OCI-LY7 (cell line): ENCODE measurements at regions not wholly inside any gene's neighbourhood (a gene's known extent, or its start where the extent isn't known, plus 50 kb on each side); places are given as distances from the start of the nearest gene placed in this dataset.

Experiments used
- BruUV-seq: library from RNA; stranded (reverse); fragments of 400-500 nt; replicated peaks from 2 replicates; lab custom pipeline; 2021; lab: Mats Ljungman, UMichigan
- CTCF ChIA-PET: fragments of 300-600 bp; sonication (Branson Sonifier 250); formaldehyde crosslinking; loops from one replicate; lab custom pipeline; 2022; ENCODE audit warnings: antibody characterized with exemption; ENCODE audit not compliant: unreplicated experiment; lab: Charles Lee
- POLR2A ChIA-PET: fragments of 300-600 bp; sonication (Branson Sonifier 250); formaldehyde crosslinking; loops from one replicate; lab custom pipeline; 2022; ENCODE audit warnings: antibody characterized with exemption; lab: Charles Lee
- DNase-seq: peaks from one replicate; pipeline ENCODE4 v3.0.0-alpha.2; 2015; ENCODE audit warnings: low spot score
- H2AFZ ChIP-seq: fragments of 200-600 bp; sonication (generic), shearing (Covaris generic); 2 replicates; pipeline ENCODE4 v1.6.1; 2014; ENCODE audit warnings: mild to moderate bottlenecking, antibody characterized with exemption, low read length, moderate library complexity
- H3K27ac ChIP-seq: fragments of 200-600 bp; sonication (generic); 2 replicates; pipeline ENCODE4 v1.5.1; 2014; ENCODE audit warnings: mixed run types, low read depth, mild to moderate bottlenecking, moderate library complexity, low read length, inconsistent platforms; ENCODE audit not compliant: poor library complexity, severe bottlenecking
- H3K36me3 ChIP-seq: fragments of 200-600 bp; sonication (generic); 2 replicates; pipeline ENCODE4 v1.6.1; 2014; ENCODE audit warnings: mild to moderate bottlenecking, antibody characterized with exemption, low read length, moderate library complexity, mixed read lengths; ENCODE audit not compliant: insufficient read depth
- H3K4me1 ChIP-seq: fragments of 200-600 bp; sonication (generic); 2 replicates; pipeline ENCODE4 v1.5.1; 2014; ENCODE audit warnings: mild to moderate bottlenecking, low read length; ENCODE audit not compliant: insufficient read depth, poor library complexity, severe bottlenecking
- H3K4me2 ChIP-seq: fragments of 200-600 bp; sonication (generic); 2 replicates; pipeline ENCODE4 v1.6.1; 2014; ENCODE audit warnings: mild to moderate bottlenecking, low read length
- H3K4me3 ChIP-seq: fragments of 200-600 bp; sonication (generic); 2 replicates; pipeline ENCODE4 v1.5.1; 2014; ENCODE audit warnings: mild to moderate bottlenecking, low read depth, low read length; ENCODE audit not compliant: poor library complexity, severe bottlenecking
- H3K79me2 ChIP-seq: fragments of 200-600 bp; sonication (generic); 2 replicates; pipeline ENCODE4 v1.6.1; 2016; ENCODE audit warnings: low read depth, mild to moderate bottlenecking, low read length, moderate library complexity, mixed read lengths; ENCODE audit not compliant: insufficient read depth
- H3K9me2 ChIP-seq: fragments of 200-600 bp; sonication (generic); 2 replicates; pipeline ENCODE4 v1.6.1; 2016; ENCODE audit warnings: mild to moderate bottlenecking, low read length, mixed read lengths; ENCODE audit not compliant: insufficient read depth
- H3K9me3 ChIP-seq: fragments of 200-600 bp; sonication (generic); 2 replicates; pipeline ENCODE4 v1.6.1; 2014; ENCODE audit warnings: mild to moderate bottlenecking, mixed run types, low read length, mixed read lengths
- H4K20me1 ChIP-seq: fragments of 200-600 bp; sonication (generic); 2 replicates; pipeline ENCODE4 v1.6.1; 2014; ENCODE audit warnings: mild to moderate bottlenecking, antibody characterized with exemption, low read length, moderate library complexity, mixed read lengths; ENCODE audit not compliant: insufficient read depth
- CTCF ChIP-seq: fragments of 200-600 bp; sonication (generic); conservative IDR thresholded peaks from 2 replicates; pipeline ENCODE4 v1.5.1; 2014; ENCODE audit warnings: mild to moderate bottlenecking, antibody characterized with exemption, low read length, moderate library complexity, mixed read lengths
- EZH2phosphoT487 ChIP-seq: fragments of 200-600 bp; sonication (generic); IDR thresholded peaks from 2 replicates; pipeline ENCODE4 v1.6.1; 2018; ENCODE audit warnings: low read depth, borderline replicate concordance, mild to moderate bottlenecking, mixed run types, antibody characterized with exemption, low read length, moderate library complexity, mixed read lengths
- intact Hi-C: fragments of 100-400 bp; cut with micrococcal nuclease; formaldehyde crosslinking; loops from one replicate; pipeline ENCODE4 v1.10.0; 2022; ENCODE audit not compliant: unreplicated experiment

GRCh38 chr4:187433141-187433540 is 562.4 kb upstream of the ZFP42 start:
- POLR2A ChIA-PET = interaction anchor here (1.0 to 2.0 kb wide), 4 partner anchors 9 to 15 kb away, joined by 3 to 4 read pairs (median 4); no protein-coding TSS in a partner anchor
- intact Hi-C loops = no loop called here
- DNase-seq = no peak
- Histone ChIP-seq H2AFZ (no peak overlapping the region), H3K4me2 (no peak overlapping the region), H3K4me3 (no peak overlapping the region), H3K9me3 (peaks cover 5% of the 10 kb centered on the region; the same call in 1 of the 2 replicates), H3K79me2 (no peaks in the 10 kb centered on the region), H3K27ac (no peak overlapping the region), H3K36me3 (no peaks in the 10 kb centered on the region), H4K20me1 (no peaks in the 10 kb centered on the region), H3K4me1 (no peaks in the 10 kb centered on the region), H3K9me2 (peaks cover 4% of the 10 kb centered on the region; the same call in 1 of the 2 replicates)
- TF ChIP-seq EZH2phosphoT487 (no peak), CTCF (no peak)
- BruUV-seq = no TSS peak
- CTCF ChIA-PET = no interaction called here

DNA sequence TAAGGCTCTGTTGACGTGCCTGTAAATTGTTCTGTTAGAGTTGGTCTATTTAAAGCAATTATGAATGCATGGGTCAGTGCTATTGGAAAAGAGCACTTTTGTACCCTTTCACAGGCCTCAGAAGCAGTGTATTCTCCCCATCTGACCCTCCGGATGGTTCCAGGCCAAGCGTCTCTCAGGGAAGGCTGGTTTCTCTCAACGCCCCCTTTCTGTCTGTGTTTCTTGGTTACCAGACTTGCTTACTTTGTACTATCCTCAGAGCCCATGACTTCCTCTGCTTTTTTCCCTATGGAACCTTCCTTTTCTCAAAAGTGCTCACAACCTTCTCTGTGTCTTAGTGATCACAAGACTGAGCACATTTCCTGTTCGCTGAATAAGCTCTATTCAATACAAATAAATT is 559.3 kb upstream of the ZFP42 start:
- Histone ChIP-seq H3K4me2 (no peak overlapping the region), H3K9me2 (no peaks in the 10 kb centered on the region), H3K27ac (no peak overlapping the region), H3K4me1 (no peaks in the 10 kb centered on the region), H3K4me3 (no peak overlapping the region), H3K9me3 (peaks cover 5% of the 10 kb centered on the region; the same call in 1 of the 2 replicates), H2AFZ (no peak overlapping the region), H4K20me1 (no peaks in the 10 kb centered on the region), H3K36me3 (no peaks in the 10 kb centered on the region), H3K79me2 (no peaks in the 10 kb centered on the region)
- TF ChIP-seq CTCF = no peak
- TF ChIP-seq EZH2phosphoT487 = no peak
- BruUV-seq = no TSS peak
- CTCF ChIA-PET = no interaction called here
- no peak for DNase-seq
- intact Hi-C loops = no loop called here
- POLR2A ChIA-PET = no interaction called here

- Histone ChIP-seq H3K9me3 (no peaks in the 10 kb centered on the region), H2AFZ (no peak overlapping the region), H4K20me1 (no peaks in the 10 kb centered on the region), H3K4me1 (no peaks in the 10 kb centered on the region), H3K4me3 (no peak overlapping the region), H3K79me2 (no peaks in the 10 kb centered on the region), H3K9me2 (no peaks in the 10 kb centered on the region), H3K36me3 (no peaks in the 10 kb centered on the region), H3K27ac (no peak overlapping the region), H3K4me2 (no peak overlapping the region)
- ChIA-PET POLR2A (interaction anchor here (0.9 kb wide), 1 partner anchor 10 kb away, joined by 3 read pairs; no protein-coding TSS in a partner anchor), CTCF (no interaction called here)
- BruUV-seq = no TSS peak
- intact Hi-C loops = no loop called here
- TF ChIP-seq CTCF = no peak
- no peak for TF ChIP-seq EZH2phosphoT487
- DNase-seq = no peak
Measured at GRCh38 chr4:187444061-187444460, 551.5 kb upstream of the ZFP42 start.
